NCI-H1092 treated with DMSO at 0.1 percent for 48 hours (cell line): ENCODE measurements at regions not wholly inside any gene's neighbourhood (a gene's known extent, or its start where the extent isn't known, plus 50 kb on each side); places are given as distances from the start of the nearest gene placed in this dataset.

Experiments used
- DNase-seq: peaks from one replicate; lab custom pipeline; 2025; lab: John Stamatoyannopoulos, UW

DNA sequence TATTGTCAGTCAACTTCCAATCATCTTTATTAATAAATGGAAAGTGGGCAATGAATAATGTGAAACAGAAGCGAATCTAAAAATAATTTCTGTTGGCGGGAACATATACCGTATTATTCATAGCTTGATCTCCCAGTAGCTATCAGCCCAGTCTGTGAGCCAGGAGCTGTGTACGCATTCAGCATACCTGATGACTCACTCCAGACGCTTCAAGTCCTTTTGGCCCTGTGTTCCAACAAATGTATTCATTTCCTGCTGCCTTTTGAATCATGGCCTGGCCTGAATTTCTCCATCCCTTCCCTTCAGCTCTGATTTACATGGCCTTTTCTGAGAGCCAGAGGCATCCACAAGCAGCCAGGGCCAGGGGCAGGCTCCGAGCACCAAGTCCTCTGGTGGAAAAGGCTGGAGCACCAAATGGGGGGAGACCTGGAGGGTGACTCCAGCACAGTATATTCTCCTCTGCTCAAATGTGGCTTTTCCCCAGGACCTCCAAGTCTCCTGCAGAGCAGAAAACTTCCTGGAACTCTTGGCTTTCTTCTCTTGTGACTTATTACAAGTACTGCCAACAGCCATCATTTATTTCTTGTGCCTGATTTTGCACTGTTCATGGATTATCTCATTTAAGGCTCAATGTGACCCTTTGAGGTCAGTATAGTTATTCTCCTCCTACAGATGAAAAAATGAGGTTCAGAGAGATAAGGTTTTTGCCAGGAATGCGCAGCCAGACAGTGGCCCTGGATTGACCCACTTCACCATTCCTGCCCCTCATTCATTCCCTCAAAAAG is 108.7 kb downstream of the EN1 start:
- DNase-seq = no peak

DNA sequence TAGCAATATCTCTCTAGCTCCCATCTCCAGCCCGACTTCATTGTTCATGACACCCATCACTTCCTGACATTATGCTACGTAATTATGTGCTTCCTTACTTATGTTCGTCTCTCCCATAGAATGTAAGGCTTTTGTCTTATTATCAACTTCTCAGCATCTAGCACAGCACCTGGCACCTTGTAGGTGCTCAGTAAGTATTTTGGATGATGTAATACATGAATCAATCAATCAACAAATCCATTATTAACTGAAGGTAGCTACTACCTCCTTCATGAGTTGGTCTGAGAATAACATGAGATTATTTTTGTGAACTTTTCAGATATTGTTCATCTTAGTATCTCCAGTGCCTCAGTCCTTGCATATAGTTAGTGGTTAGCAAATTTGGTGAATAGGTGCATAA is 109.3 kb downstream of the EN1 start:
- no peak for DNase-seq

DNA sequence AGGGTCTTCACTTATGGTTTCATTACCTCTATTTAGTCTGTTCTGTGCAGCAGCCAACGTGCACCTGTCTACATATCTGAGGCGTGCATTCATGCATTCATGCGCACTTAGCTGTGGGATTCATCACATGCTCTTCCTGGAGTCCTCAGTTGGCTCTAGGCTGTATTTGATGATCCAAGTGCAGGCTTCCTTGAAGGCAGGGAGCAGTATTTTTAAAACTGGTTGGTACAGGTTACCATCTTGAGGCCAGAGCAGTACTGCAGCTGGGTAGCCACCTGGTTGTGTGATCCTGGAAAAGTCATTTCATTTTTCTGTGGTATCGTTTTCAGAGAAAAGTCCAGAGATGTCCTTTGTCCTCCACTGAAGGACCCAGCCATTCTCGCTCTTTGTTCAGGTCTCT is 109.8 kb downstream of the EN1 start:
- DNase-seq = no peak

DNA sequence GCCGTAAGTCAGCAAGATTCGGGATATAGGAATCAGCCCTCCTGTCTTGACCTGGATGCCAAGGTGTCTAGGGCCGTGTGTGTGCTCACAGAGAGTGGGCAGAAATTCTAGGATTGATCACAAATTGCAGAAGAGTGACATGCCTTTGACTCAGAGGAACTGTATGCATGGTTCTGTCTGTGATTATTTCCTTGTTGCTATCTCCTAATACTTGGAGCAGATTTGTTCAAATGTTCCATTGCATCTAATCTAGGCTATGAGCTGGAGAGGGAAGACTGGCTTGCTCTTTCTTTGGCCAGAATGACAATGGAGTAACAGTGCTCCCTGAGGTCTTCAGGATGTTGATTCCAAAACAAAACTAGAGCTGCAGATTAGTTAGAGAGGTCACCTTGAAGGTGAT is 115.0 kb downstream of the EN1 start:
- no peak for DNase-seq

DNA sequence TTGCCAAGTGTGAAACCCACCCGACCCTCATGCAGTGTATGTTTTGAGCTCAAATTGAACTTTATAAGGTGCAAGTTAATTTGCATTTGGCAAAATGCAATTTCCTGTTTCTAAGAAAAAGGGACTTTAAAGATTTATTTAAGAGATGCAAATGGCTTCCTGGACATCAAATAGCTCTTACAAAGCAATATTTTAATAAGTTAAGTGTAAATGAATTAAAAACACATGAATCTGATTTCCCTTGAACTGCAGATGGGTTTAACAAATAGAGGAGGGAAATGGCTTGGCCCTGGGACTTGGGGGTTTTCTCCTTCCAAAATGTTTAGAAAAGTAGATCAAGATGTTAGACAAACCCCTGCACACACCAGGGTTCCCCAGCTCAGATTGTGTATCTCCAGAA is 116.0 kb downstream of the EN1 start:
- DNase-seq = no peak

DNA sequence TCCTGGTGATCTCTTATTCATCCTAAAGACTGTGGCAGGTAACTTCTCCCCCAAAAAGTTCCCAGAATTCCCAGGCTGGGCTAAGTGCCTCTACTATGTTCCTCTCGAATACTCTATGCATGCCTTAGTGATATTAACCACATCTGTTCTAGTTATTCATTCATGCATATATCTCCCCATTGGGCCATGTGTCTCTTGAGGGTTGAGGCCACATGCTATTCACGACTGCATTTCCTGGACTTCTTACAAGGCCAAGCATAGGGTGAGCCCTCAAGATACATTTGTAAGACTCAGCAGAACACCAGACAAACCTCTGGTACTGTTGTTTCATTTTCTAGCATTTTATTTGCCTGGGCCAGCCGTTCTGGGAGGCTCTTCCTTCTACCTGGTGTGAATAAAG is 117.0 kb downstream of the EN1 start:
- DNase-seq = no peak

DNA sequence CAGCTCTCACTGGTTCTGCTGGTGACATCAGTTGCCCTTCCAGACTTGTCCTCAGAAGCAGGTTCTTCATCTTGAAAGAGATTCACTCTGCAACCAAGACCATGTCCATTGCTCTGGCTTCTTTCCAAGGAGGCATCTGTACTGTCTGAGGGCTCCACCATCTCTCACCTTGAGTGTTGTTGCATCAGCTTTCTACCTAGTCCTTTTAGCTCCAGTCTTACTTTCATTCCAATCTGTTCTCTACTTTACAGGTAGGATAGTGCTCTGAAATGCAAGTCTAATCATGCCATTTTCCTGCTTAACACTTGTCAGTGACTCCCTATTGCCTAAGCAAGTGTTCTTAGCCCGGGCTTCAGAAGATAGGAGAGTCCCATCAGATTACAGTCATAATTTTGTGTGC is 117.7 kb downstream of the EN1 start:
- DNase-seq = no peak

DNA sequence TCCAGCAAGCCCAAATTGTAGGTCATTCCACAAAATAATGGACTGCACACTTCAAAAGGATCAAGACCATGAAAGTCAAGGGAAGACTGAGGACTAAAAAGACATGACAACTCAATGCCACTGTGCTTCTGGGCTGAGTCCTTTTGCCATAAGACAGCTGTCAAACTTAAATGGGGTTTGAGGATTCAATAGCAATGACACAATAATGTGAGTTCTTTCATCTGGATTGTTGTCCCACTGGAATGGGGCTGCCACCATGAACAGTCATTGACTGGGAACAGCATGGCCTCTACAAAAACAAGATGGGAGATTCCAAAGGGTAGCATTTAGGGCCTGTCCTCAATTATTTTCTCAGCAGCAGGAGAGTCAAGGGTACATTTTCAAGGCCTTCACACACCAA is 118.5 kb downstream of the EN1 start:
- DNase-seq = no peak

DNA sequence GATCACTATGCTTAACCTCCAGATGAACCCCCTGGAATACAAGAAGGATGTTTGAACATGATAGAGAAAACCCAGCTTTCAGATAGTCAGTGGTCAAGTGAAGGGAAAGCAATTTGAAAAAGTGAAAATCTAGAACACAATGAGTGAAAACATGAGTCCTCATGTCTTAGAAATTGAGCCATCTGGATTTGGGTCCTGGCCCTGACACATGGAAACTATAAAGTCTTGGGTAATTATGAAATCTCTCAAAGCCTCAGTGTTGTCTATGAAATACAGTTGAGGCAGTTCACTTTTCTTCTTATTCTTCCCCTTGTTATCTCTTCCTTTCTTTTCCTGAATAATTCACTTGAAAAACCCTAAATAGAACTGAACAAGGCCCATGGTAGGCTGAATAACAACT is 120.6 kb downstream of the EN1 start:
- no peak for DNase-seq

DNA sequence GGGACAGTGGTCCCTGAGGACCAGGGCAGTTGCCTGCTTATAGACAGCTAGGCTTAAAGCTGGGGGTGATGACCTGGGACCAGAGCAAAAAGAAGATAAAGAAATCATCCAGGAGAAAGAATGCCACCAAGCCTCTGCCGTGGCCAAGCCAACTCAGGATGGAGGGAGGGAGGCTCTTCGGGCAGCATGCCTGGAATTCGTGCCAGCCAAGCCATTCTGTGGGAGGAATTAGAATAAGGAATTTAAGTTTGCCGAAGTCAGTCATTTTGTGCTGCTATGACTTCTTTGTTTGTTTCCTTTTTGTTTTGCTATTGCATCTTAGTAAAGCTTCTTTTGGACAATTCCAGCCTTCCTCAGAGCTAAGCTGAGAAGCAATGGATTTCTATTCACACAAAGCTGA is 124.1 kb downstream of the EN1 start:
- no peak for DNase-seq

DNA sequence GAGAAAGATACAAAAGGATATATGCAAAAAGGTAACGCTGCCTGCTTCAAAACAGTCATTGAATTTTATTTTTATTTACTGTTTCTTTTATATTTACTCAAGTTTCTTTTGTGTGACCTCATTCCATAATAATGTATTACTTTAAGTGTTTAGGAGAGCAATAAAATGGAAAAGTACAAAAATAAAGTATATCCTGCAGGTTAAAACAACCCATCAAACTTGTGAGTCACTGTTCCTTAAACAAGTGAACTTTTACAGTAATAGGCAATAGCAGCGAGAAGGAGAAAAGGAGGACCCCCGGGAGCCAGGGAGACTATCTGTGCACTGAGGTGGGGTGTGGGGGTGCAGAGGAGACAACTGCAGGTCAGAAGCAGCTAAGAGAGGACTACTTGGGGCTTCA is 124.5 kb downstream of the EN1 start:
- no peak for DNase-seq

DNA sequence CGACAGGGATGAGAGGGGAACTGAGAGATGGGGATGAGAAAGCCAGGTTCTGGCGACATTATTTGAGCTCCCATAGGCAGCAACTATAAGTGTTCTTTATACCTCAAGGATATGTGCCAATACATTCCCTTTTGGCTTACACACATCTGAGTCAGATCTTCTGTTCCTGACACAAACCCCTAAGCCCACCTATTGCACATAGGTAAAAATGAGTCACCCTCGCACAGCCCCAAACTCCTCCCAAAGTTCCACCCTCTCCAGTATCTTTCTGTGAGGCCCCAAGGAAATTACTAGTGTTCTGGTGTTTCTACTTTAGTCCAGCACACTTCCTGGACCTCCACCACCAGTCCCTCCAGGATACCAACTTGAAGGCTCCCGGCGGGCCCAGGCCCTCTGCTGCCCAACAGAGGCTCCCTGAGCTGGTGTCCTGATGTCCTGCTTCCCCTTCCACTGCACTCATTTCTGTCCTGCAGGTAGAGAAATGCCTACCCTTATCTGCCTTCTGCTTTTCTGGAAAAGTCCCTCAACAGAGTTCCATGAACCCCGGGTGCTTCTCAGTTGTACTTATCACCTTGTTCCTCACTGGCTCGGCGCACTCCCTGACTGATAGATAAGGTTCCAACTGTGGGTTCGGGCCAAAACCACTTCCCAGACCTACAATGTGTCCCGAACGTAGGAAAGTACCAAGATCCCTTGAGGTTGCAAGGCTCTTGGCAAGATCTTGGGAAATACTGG is 125.5 kb downstream of the EN1 start:
- DNase-seq = no peak

DNA sequence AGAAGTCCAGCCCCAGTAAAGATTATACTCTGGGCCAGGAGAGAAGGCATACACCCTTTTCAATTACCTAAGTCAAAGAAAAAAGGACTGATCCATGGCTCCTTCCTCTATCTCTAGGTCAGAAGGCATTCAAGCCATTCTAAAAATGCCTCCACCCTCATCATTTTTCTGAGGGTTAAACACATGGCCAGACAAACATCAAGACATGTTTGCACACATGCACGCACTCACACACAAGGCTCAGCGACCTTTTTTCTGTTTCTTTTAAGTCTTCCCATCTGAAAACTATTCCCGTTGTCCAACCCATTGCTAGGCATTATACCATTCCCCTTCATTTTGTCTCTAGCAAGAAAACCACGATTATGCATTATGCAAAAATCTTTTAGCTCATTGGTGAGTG is 126.6 kb downstream of the EN1 start:
- DNase-seq = no peak

DNA sequence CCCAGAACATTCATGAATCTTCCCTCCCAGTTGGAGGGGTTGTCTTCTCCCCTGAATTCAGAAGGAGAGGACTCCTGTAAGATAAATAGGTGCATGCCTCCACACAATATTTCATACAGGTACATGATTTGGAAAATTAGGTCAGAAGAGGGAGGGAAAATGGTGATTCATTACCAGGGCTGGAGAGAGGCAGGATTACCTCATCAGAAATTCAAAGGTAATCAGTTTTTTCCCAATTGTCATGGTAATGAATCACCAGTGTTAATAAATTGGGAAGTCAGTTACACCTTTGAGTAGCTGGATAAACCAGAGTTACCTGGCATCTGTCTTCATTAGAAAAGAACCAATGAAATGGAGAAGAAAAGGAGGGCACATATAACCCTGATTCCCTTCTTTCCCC is 128.5 kb downstream of the EN1 start:
- no peak for DNase-seq

DNA sequence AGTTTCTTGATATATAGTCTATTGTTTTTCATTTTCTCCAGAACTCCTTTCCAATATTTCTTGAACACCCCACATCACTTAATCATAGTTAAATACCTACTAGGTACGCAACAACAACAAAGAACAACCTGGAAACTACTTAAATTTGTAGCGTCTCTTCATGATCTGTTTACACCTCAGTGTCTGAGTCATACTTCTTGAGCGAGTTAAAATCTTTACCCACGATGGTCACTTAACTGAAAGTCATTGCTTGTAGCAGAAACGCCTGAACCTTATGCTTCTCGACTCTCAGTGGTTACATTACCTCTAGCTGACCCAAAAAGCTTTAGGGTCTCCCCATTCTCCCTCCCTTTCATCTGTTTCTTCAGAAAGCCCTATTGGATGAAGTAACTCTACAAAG is 131.3 kb downstream of the EN1 start:
- no peak for DNase-seq

DNA sequence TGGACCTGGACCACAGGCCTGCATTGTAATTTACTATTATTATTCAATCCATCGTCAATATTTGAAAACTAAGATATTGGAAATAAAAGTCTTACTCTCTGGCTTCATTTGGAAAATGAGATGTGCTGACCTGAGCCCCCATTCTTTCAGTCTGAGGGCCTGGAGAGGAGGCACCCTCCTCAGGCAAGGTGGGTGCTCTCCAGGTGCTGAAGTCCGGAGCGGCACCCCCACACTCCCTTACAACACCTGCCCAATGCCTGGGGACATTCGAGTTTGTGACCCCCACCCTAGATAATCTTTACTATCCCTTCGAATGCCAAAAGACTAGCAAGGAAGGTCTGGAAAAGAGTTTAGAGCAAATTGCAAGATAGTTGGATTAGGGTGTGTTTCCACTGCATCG is 133.3 kb downstream of the EN1 start:
- no peak for DNase-seq

DNA sequence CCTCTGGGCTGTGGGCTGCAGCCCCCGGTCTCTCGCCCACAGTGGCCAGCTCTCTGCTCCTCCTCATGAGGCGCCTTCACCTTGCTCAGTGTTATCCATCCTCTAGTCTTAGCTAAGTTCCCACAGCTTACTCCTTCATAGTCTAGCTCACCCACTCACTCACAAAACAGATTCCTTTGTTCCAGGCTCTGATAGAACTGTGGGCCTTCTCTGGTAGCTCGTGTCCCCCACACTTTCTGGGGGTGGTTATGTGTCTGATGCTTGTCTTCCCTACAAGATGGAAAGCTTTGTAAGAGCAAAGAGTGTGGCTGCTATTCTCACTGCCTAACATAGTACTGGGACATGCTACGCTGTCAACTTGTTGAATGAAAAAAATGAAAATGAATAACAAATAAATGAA is 135.8 kb downstream of the EN1 start:
- DNase-seq = no peak

DNA sequence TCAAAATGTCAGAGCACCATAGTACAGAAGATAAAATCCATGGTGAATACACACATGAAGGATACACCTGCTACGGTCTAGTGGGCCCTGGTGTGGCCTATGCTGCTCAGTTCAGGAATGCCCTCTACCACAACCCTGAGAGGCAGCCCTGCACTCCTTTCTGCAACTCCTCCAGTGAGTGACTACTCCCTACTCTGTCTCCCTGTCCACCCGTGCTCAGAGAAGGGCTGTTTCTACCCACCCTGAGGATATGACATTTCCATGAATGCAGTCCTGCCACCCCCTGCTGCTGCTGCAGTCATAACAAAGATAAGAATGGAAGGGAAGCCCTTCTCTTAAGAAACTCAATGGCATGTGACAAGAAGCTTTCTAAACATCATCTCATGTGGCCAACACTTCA is 137.0 kb downstream of the EN1 start:
- no peak for DNase-seq

DNA sequence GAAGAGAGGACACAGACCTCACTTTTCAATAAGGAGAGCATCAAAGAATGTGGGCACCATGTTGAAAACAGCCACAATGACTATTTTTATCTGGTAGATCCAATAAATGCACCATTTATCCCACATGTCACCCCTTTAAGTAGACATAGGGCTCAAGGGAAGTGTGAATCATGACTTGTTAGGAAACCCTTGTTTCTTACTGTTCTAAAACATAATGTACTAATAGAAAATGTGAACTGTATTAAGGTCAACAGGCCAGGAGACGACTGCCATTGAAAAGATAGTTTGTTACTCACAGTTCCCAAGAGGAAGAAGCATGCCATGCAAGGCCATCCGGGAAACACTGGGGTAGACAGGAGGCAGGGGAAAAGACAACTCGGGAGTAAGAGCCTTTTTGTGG is 137.7 kb downstream of the EN1 start:
- no peak for DNase-seq

DNA sequence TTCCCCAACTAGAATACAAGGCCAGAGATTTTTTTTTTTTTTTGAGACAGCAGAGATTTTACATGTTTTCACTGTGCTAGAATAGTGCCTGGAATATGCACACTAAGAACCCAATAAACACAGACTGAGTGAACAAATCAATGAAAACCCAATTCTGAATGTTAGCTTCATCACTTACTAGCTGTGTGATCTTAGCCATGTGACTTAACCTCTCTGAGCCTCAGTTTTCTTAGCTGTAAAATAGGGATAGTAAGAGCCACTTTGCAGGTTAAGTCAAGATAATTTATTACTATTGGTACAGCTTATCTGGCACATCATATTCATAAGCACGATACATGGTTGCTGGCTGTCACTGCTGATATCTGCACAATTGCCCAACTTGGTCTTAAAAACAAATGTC is 140.6 kb downstream of the EN1 start:
- DNase-seq = no peak

DNA sequence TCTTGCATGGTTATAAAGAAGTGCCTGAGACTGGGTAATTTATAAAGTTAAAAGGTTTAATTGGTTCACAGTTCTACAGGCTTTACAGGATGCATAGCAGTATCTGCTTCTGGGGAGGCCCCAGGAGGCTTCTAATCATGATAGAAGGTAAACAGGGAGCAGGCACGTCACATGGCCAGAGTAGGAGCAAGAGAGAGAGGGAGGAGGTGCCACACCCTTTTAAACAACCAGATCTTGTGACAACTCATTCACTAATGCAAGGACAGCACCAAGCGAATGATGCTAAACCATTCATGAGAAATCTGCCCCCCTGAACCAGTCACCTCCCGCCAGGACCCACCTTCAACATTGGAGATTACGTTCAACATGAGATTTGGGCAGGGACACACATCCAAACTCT is 141.1 kb downstream of the EN1 start:
- no peak for DNase-seq

DNA sequence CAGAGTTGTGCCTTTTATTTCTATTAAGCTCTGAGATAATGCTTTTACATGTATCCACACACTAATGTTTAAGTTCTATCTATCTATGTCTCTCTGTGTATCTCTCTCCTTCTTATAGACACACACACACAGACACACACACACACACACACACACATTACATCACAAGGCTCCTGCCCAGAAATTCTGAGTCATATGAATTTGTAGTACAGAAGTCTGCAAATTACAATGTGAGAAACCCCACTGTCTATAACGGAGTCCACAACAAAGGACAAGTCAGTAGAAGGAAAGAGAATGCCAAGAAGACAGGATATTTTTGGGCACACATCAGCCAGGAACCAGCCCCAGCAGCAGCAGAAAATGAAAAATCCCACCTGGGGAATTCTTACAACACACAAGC is 142.4 kb downstream of the EN1 start:
- DNase-seq = no peak

DNA sequence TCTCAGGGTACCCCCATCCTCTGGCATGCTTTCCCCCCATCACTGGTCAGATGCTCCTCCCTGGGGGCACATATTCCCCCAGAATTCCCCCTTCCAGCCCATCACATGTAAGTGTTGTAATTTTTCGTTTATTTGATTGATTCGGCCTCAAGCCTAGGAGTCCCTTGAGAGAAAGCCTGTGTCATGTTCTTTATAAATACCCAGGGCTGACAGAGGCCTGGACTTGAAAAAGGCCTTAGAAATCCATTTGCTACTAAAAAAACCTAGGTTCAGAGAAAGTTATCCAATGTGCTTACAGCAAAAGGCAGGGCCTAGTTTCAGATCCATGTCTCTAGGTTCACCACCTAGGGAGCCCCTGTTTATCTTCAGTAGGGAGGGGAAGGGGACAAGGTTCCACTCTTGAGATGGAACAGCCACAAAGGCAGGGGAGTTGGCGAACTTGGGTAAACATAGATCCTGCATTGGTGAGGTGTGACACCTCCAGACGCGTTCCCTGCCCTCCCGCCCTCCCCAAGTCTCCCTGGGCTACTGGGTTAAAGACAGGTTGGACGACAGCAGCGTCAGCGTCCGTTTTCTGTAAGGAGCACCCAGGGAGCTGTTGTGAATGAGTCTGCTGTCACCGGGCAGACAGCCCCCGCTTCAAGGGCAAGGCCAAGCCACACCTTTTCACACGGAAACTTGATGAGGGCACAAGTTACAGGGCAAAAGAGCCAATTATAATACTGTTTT is 147.8 kb downstream of the EN1 start:
- no peak for DNase-seq
